ENCODE measurements at regions not wholly inside any gene's neighbourhood (a gene's known extent, or its start where the extent isn't known, plus 50 kb on each side); places are given as distances from the start of the nearest gene placed in this dataset.

- TF ChIP-seq TCF4 (CRISPR knock-in tag; IDR thresholded peaks at IDR 0.05; ENCODE audit: borderline replicate concordance) = no peak
- TF ChIP-seq GLIS3 (CRISPR knock-in tag; IDR thresholded peaks at IDR 0.05) = no peak
- TF ChIP-seq, protein P1, sequence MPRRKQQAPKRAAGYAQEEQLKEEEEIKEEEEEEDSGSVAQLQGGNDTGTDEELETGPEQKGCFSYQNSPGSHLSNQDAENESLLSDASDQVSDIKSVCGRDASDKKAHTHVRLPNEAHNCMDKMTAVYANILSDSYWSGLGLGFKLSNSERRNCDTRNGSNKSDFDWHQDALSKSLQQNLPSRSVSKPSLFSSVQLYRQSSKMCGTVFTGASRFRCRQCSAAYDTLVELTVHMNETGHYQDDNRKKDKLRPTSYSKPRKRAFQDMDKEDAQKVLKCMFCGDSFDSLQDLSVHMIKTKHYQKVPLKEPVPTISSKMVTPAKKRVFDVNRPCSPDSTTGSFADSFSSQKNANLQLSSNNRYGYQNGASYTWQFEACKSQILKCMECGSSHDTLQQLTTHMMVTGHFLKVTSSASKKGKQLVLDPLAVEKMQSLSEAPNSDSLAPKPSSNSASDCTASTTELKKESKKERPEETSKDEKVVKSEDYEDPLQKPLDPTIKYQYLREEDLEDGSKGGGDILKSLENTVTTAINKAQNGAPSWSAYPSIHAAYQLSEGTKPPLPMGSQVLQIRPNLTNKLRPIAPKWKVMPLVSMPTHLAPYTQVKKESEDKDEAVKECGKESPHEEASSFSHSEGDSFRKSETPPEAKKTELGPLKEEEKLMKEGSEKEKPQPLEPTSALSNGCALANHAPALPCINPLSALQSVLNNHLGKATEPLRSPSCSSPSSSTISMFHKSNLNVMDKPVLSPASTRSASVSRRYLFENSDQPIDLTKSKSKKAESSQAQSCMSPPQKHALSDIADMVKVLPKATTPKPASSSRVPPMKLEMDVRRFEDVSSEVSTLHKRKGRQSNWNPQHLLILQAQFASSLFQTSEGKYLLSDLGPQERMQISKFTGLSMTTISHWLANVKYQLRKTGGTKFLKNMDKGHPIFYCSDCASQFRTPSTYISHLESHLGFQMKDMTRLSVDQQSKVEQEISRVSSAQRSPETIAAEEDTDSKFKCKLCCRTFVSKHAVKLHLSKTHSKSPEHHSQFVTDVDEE (CRISPR knock-in tag; IDR thresholded peaks at IDR 0.05) = no peak
- TF ChIP-seq CSRNP3 (CRISPR knock-in tag; IDR thresholded peaks at IDR 0.05) = no peak
- TF ChIP-seq, protein P2, sequence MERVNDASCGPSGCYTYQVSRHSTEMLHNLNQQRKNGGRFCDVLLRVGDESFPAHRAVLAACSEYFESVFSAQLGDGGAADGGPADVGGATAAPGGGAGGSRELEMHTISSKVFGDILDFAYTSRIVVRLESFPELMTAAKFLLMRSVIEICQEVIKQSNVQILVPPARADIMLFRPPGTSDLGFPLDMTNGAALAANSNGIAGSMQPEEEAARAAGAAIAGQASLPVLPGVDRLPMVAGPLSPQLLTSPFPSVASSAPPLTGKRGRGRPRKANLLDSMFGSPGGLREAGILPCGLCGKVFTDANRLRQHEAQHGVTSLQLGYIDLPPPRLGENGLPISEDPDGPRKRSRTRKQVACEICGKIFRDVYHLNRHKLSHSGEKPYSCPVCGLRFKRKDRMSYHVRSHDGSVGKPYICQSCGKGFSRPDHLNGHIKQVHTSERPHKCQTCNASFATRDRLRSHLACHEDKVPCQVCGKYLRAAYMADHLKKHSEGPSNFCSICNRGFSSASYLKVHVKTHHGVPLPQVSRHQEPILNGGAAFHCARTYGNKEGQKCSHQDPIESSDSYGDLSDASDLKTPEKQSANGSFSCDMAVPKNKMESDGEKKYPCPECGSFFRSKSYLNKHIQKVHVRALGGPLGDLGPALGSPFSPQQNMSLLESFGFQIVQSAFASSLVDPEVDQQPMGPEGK (CRISPR knock-in tag; IDR thresholded peaks at IDR 0.05; ENCODE audit: borderline replicate concordance) = no peak
- TF ChIP-seq ZC3H10 (CRISPR knock-in tag; IDR thresholded peaks at IDR 0.05) = no peak
Measured at GRCh38 chr3:177776661-177777101, 579.4 kb upstream of the TBL1XR1 start.

Measured in SK-N-SH treated with all-trans-retinoic acid at 6 μM for 48 hours (cell line).